Activated T-cell treated with anti-CD3 and anti-CD28 coated beads, Interleukin-2, amount 50 U/mL, for 72 hours (primary cell): ENCODE measurements at regions not wholly inside any gene's neighbourhood (a gene's known extent, or its start where the extent isn't known, plus 50 kb on each side); places are given as distances from the start of the nearest gene placed in this dataset.
"Not testable (repeated sequence)": the region's sequence is repeated elsewhere in the genome, so short reads cannot be mapped to it uniquely, and the experiment has no call there.

ENCODE experiments used
- ATAC-seq, 2 donors: fragments of 150-1000 bp; cut with Tn5 transposase; replicated peaks in 1 of 2; 2 replicates each; pipeline ENCODE4 v1.10.0; 2021; ENCODE audit warnings: moderate library complexity in 2 of 2, mild to moderate bottlenecking in 1 of 2
- DNase-seq, 2 donors: peaks; one replicate each; pipeline ENCODE4 v3.0.0; 2021 to 2022; ENCODE audit warnings: mixed read lengths in 1 of 2
- H3K27ac Mint-ChIP-seq: one replicate; pipeline ENCODE4 v1.8.0; 2022; ENCODE audit warnings: mild to moderate bottlenecking, moderate library complexity, mixed read lengths
- H3K27me3 Mint-ChIP-seq: one replicate; pipeline ENCODE4 v1.8.0; 2022; ENCODE audit warnings: low read depth, mixed read lengths
- H3K36me3 Mint-ChIP-seq, 2 donors: one replicate each; pipeline ENCODE4 v1.8.0; 2022; ENCODE audit warnings: mixed read lengths in 2 of 2, mild to moderate bottlenecking in 1 of 2; ENCODE audit not compliant: insufficient read depth in 2 of 2
- H3K4me1 Mint-ChIP-seq: one replicate; pipeline ENCODE4 v1.8.0; 2022; ENCODE audit warnings: low read depth, mixed read lengths
- H3K4me3 Mint-ChIP-seq, 2 donors: one replicate each; pipeline ENCODE4 v1.8.0; 2022; ENCODE audit warnings: mild to moderate bottlenecking in 2 of 2, mixed read lengths in 2 of 2, moderate library complexity in 2 of 2
- H3K9me3 Mint-ChIP-seq, 2 donors: one replicate each; pipeline ENCODE4 v1.8.0; 2022; ENCODE audit warnings: mixed read lengths in 2 of 2

DNA sequence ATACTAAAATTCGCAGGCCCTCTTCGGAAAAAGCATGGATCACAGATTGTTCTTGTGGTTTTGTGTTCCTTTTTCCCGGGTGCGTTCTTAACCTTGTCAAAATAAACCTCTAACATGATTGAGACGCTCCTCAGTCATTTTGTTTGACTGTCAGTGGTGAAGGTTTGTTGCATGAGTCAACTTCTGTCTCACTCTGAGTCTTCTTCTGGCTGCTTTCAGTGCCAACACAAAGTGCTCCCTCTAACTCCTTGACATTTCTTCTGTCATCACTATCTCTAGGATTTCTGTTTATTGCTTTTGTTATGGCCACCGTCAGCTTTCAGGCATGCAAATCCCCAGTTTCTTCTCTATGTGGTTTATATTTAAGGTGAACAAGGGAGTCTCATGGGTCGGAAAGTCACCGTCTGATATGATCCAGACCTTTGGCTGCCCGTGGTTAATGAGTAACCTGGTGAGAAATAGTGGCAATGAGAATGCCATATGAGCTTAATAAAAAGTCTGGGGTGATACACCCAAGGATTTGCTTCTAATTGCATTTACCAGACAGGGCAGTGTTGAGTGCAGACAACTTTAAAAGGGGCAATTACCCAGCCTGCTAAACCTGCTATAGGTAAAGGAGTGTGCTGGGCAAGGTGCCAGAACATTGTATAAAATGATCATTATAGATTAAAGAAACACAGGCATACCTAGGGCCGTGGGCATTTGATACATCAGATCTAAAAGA lies 248.9 kb upstream of the FAM240B start:
- ATAC-seq, result peak in 1 of 2 donors; percentile 44
- not testable (repeated sequence) for H3K4me3 Mint-ChIP-seq, H3K36me3 Mint-ChIP-seq, DNase-seq, H3K9me3 Mint-ChIP-seq, H3K27me3 Mint-ChIP-seq, H3K4me1 Mint-ChIP-seq, H3K27ac Mint-ChIP-seq

DNA sequence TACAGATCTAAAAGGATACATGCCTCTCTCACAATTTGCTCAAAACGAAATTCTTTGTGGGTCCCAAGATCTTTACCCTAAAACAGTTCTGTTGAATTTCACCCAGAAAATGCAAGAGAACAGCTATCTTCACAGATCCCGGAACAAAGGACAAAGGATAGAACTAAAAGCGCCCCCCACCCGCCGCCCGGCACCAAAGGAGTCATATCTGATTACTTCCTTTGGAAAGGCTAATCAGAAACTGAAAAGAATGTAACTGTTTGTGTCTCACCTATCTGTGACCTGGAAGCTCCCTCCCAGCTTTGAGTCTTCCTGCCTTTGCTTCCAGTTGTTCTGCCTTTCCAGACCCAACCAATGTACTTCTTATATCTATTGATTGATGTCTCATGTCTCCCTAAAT lies 247.9 kb upstream of the FAM240B start:
- H3K27ac Mint-ChIP-seq, ATAC-seq, H3K4me1 Mint-ChIP-seq, H3K27me3 Mint-ChIP-seq, H3K36me3 Mint-ChIP-seq, H3K4me3 Mint-ChIP-seq, H3K9me3 Mint-ChIP-seq, DNase-seq: not testable (repeated sequence)

DNA sequence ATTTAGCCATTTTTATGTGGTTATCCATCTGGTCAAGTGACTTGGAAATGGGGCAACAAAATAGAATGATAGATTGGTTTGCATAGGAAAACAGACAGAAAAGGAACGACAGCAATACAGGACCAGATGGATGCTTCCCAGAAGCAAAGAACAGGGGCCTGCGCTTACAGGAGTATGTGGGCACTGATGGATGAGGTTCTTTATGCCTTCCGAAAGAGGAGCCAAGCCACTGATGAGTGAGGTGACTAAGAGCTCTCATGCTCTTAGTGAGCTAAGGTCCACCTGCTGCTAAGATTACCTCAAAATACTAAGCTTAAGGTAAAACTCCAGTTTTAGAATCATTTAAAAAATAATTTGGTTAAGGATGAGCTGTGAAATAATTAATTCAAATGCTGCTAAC lies 247.4 kb upstream of the FAM240B start:
- not testable (repeated sequence) for H3K27me3 Mint-ChIP-seq, ATAC-seq, H3K4me1 Mint-ChIP-seq, H3K9me3 Mint-ChIP-seq, H3K4me3 Mint-ChIP-seq, H3K36me3 Mint-ChIP-seq, DNase-seq, H3K27ac Mint-ChIP-seq

DNA sequence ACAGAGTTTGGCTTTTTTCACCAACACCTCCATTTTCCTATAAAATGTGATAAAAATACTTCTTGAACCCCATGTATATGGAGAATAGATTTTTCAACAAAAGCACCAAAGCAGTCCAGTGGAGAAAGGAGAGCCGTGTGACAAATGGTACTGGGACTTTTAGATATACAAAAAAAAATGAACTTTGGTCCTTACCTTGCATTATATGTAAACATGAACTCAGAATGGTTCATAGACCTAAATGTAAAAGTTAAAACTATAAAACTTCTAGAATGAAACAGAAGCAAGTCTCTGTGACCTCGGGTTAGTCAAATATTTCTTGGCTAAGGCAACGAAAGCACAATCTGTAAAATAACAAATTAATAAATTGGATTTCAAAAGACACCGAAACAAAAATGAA lies 239.9 kb upstream of the FAM240B start:
- not testable (repeated sequence) for ATAC-seq, H3K9me3 Mint-ChIP-seq, H3K36me3 Mint-ChIP-seq, H3K27me3 Mint-ChIP-seq, H3K27ac Mint-ChIP-seq, H3K4me3 Mint-ChIP-seq, H3K4me1 Mint-ChIP-seq, DNase-seq

DNA sequence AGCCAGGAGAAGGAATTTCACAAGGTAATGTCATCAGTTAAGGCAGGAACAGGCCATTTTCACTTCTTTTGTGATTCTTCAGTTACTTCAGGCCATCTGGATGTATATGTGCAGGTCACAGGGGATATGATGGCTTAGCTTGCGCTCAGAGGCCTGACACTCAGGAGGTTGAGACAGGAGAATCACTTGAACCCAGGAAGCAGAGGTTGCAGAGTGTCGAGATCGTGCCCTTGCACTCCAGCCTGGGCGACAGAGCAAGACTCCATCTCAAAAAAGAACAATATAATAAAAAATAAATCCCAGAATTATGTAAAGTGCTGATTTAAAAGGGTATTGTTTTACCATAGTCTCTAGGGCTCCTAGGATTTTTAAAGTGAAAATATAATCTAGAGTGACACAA lies 235.9 kb upstream of the FAM240B start:
- not testable (repeated sequence) for ATAC-seq, H3K4me3 Mint-ChIP-seq, H3K27ac Mint-ChIP-seq, H3K4me1 Mint-ChIP-seq, H3K36me3 Mint-ChIP-seq, DNase-seq, H3K9me3 Mint-ChIP-seq, H3K27me3 Mint-ChIP-seq

DNA sequence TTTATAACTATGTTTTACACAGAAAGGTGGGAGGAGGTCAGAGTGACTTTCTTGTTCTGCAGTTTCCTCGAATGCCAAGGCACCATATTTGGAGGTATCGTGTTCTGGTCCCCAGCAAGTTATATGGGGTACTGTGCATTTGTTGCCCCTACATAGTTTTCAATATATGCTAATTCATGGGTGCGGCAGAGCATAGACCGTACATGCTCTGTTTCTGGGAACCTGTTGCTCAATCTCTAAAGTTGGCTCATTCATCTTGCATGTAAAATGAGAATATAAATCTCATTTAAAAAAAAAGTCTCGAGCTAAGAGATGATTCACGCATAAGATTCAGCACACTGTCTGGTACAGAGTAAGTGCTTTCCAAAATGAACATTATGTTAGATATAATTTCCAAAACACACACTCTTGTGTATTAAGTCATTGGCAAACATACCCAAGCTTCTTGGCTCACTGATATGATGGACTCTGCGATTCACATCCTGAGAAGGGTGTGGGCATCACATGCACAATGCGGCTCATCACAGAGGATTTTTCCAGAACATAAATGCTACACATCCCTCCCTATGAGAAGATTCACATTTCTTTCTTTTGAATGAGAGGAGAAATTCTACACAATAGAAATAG lies 232.9 kb upstream of the FAM240B start:
- H3K9me3 Mint-ChIP-seq, ATAC-seq, H3K4me3 Mint-ChIP-seq, H3K27me3 Mint-ChIP-seq, DNase-seq, H3K36me3 Mint-ChIP-seq, H3K4me1 Mint-ChIP-seq, H3K27ac Mint-ChIP-seq: not testable (repeated sequence)

DNA sequence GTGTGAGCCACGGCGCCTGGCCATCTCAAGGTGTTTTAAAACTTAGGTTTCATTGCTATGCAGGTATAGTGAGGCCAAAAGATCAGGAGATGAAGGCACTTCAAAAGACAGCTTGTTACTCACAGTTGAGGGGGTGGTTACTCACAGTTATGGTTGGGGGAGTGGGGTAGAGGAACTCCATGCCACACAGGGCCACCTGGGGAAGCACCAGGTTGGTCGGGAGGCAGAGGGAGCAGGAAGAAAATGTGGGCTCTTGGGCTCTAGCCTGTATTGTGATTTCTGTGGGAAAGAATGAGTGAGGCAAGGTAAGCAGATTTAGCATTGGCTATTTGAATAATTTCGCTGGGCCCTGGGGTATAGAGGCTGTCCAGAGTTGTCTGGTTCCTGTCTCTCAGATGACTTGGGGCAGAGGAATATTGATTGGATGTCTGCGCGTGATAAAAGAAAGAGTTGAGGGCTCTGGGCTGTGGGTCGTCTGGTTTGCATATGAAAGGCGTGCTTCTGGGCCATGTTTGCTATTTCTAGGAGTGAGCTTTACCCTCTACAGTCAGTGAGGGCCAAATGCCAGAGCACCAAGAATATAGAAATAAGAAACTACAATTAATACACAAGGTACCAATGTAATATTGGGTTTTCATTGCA lies 226.1 kb upstream of the FAM240B start:
- not testable (repeated sequence) for H3K4me3 Mint-ChIP-seq, ATAC-seq, H3K27ac Mint-ChIP-seq, DNase-seq, H3K36me3 Mint-ChIP-seq, H3K9me3 Mint-ChIP-seq, H3K4me1 Mint-ChIP-seq, H3K27me3 Mint-ChIP-seq

DNA sequence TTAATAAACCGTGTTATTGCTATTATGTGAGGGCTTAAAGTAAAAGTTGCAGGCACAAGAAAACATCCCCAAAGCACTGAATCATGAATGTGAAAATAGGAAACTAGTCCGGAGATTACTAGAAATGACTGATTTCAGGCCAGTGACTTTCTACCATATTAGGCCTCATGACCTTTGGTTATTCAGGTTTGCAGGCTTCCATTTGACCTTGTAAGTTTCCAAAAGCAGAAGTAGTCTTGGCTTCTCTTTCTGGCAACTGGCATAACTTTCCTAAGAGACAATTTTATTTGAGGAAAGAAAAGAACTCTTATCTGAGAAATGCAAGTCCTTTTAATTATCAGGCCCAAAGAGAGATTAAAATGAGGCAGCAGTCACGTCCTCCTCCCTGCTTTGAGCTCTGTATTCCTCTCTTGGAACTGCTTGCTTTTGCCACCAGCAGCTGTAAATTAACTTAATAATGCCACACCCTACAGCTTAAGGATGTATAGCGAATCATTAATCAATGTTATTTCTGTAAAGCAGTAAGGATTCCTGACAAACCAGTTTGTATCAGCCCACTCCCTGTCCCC lies 225.0 kb upstream of the FAM240B start:
- H3K4me1 Mint-ChIP-seq, H3K9me3 Mint-ChIP-seq, H3K27ac Mint-ChIP-seq, ATAC-seq, H3K36me3 Mint-ChIP-seq, H3K27me3 Mint-ChIP-seq, DNase-seq, H3K4me3 Mint-ChIP-seq: not testable (repeated sequence)

DNA sequence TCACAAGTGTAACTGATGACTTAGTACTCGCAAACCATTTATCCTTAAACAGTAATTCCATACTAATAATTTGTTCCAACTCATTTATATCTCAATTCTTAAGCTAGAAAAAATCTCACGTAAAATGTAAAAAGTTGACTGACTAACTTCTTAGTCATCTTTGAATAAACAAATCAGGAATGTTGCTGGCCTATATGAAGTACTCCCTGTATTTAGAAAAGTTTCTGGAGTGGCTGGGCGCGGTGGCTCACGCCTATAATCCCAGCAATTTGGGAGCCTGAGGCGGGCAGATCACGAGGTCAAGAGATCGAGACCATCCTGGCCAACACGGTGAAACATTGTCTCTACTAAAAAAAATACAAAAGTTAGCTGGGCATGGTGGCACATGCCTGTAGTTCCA lies 220.6 kb upstream of the FAM240B start:
- ATAC-seq, H3K9me3 Mint-ChIP-seq, H3K36me3 Mint-ChIP-seq, H3K4me1 Mint-ChIP-seq, H3K27me3 Mint-ChIP-seq, H3K4me3 Mint-ChIP-seq, DNase-seq, H3K27ac Mint-ChIP-seq: not testable (repeated sequence)

DNA sequence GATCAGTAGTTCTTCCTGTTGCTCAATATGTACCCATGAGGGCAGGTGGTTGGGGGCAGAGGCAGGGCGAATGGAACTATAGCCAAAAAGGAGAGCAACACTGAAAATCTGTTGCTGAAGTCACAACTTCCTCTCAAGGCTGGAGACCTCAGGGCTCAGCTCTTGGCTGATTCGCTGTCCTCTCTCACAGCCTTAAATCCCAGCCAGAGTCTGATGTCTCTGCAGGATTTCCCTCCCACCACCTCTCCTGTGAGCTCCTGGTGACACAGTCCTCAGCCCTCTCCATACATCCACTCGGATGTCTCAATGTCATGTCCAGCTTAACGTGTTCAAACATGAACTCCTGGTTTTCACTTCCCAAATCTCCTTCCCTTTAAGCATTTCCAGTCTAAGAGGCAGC lies 218.7 kb upstream of the FAM240B start:
- not testable (repeated sequence) for H3K36me3 Mint-ChIP-seq, H3K9me3 Mint-ChIP-seq, DNase-seq, H3K4me3 Mint-ChIP-seq, ATAC-seq, H3K27ac Mint-ChIP-seq, H3K27me3 Mint-ChIP-seq, H3K4me1 Mint-ChIP-seq

DNA sequence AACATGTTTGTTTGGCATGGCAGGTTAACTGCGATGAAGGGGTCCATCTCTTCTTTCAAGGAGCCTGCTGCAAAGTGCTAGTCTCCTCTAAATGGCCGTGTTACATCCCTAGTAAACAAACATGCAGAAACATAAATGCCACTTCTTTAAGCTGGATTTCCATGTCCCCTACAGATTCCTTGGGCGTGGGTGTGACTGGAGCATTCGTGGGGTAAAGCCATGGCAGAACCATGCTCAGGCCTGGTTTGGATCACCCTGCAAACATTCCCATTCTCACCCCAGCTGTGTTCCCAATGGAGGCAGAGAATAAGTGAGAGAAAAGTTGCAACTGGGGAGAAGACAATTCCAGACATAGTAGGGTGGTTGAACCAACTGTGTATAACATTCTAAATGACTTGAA lies 208.0 kb upstream of the FAM240B start:
- ATAC-seq, H3K9me3 Mint-ChIP-seq, H3K4me3 Mint-ChIP-seq, H3K27ac Mint-ChIP-seq, H3K36me3 Mint-ChIP-seq, DNase-seq, H3K27me3 Mint-ChIP-seq, H3K4me1 Mint-ChIP-seq: not testable (repeated sequence)

DNA sequence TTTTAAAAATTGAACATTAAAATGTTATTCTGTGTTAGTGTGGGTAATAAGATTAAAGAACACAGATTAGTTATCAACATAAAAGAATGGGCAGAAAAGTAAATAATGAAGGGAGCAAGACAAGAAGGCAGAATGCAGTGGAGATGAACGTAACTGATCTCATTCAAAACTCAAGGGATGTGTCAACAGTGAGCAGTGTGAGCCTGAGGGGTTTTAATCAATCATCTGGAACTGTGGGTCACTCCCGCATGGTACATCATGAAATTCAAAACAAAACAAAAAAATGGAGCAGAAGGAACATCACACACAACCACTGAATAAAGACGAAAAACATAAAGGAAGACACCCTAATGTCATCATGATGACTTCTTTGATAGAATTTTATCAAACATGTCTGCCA lies 206.6 kb upstream of the FAM240B start:
- H3K27ac Mint-ChIP-seq, H3K27me3 Mint-ChIP-seq, DNase-seq, ATAC-seq, H3K4me1 Mint-ChIP-seq, H3K36me3 Mint-ChIP-seq, H3K9me3 Mint-ChIP-seq, H3K4me3 Mint-ChIP-seq: not testable (repeated sequence)

DNA sequence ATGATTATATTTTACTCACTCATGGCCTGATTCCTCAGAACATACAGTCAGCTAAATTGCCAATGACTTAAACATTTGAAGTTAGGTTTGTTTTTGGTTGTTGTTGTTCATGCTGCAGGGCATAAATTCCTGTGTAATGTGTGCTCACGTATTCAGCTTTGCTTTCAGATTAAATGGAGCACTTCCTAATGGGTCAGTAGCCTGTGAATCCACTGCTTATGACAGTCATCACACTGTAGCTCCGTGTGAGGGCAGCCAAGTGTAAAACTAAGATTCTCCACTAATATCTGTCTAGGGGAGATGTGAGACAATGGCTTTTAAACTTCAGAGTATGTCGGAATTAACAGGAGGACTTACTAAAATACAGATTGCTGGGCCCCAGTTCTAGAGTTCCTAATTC lies 201.3 kb upstream of the FAM240B start:
- DNase-seq, H3K27ac Mint-ChIP-seq, ATAC-seq, H3K9me3 Mint-ChIP-seq, H3K27me3 Mint-ChIP-seq, H3K36me3 Mint-ChIP-seq, H3K4me3 Mint-ChIP-seq, H3K4me1 Mint-ChIP-seq: not testable (repeated sequence)
